Colonic mucosa (tissue), 4 donors: ENCODE measurements at regions not wholly inside any gene's neighbourhood (a gene's known extent, or its start where the extent isn't known, plus 50 kb on each side); places are given as distances from the start of the nearest gene placed in this dataset.

Source experiments
- DNase-seq: peaks from one replicate; pipeline ENCODE4 v3.0.0-alpha.2; 2020
- H3K27ac ChIP-seq: fragments of 200-600 bp; one replicate; pipeline ENCODE4 v1.8.0; 2021
- H3K27me3 ChIP-seq: fragments of 200-600 bp; one replicate; pipeline ENCODE4 v1.8.0; 2021
- H3K36me3 ChIP-seq: fragments of 200-600 bp; one replicate; pipeline ENCODE4 v1.8.0; 2021
- H3K4me1 ChIP-seq: fragments of 200-600 bp; one replicate; pipeline ENCODE4 v1.8.0; 2021; ENCODE audit warnings: mild to moderate bottlenecking
- H3K4me3 ChIP-seq: fragments of 200-600 bp; one replicate; pipeline ENCODE4 v1.8.0; 2021
- H3K9ac ChIP-seq, 2 donors: one replicate each; pipeline ENCODE4 v1.7.0; 2013; ENCODE audit warnings: control low read depth in 2 of 2, low read depth in 2 of 2, low read length in 2 of 2
- H3K9me3 ChIP-seq: fragments of 200-600 bp; one replicate; pipeline ENCODE4 v1.8.0; 2021
- intact Hi-C: fragments of 100-400 bp; cut with DNase I; formaldehyde crosslinking; loops from one replicate; pipeline ENCODE4 v1.14.1; 2022
- TF ChIP-seq, protein P1 (sequence below): fragments of 200-600 bp; IDR thresholded peaks from one replicate; pipeline ENCODE4 v1.8.0; 2022; ENCODE audit warnings: antibody characterized with exemption, mild to moderate bottlenecking
- donor health status: healthy.
- donor health status: DM: no; HTN: no; CAD: no.
- donor health status: DM: no; HTN: no; CAD: no.

DNA sequence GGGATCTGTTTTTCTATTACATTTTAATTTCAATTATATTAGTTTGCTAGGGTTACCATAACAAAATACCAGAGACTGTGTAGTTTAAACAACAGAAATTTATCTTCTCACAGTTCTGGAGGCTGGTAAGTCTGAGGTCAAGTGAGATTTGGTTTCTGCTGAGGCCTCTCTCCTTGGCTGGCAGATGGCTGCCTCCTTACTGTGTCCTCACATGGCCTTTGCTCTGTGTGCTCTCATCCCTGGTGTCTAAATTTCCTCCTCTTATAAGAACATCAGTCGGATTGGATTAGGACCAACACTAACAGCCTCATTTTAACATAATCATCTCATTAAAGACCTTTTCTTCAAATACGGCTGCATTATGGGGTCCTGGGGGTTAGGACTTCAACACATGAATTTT, 195.2 kb upstream of the CHODL start:
- intact Hi-C loops, result no loop called here
- no peak overlapping the region for H3K4me3 ChIP-seq
- no peaks in the 10 kb centered on the region for H3K27me3 ChIP-seq
- H3K9me3 ChIP-seq, result no peaks in the 10 kb centered on the region
- H3K4me1 ChIP-seq, result no peaks in the 10 kb centered on the region
- no peak overlapping the region for H3K9ac ChIP-seq
- H3K36me3 ChIP-seq, result no peaks in the 10 kb centered on the region
- no peak overlapping the region for H3K27ac ChIP-seq
- no peak for DNase-seq
- TF ChIP-seq, protein P1, sequence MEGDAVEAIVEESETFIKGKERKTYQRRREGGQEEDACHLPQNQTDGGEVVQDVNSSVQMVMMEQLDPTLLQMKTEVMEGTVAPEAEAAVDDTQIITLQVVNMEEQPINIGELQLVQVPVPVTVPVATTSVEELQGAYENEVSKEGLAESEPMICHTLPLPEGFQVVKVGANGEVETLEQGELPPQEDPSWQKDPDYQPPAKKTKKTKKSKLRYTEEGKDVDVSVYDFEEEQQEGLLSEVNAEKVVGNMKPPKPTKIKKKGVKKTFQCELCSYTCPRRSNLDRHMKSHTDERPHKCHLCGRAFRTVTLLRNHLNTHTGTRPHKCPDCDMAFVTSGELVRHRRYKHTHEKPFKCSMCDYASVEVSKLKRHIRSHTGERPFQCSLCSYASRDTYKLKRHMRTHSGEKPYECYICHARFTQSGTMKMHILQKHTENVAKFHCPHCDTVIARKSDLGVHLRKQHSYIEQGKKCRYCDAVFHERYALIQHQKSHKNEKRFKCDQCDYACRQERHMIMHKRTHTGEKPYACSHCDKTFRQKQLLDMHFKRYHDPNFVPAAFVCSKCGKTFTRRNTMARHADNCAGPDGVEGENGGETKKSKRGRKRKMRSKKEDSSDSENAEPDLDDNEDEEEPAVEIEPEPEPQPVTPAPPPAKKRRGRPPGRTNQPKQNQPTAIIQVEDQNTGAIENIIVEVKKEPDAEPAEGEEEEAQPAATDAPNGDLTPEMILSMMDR, result no peak

DNA sequence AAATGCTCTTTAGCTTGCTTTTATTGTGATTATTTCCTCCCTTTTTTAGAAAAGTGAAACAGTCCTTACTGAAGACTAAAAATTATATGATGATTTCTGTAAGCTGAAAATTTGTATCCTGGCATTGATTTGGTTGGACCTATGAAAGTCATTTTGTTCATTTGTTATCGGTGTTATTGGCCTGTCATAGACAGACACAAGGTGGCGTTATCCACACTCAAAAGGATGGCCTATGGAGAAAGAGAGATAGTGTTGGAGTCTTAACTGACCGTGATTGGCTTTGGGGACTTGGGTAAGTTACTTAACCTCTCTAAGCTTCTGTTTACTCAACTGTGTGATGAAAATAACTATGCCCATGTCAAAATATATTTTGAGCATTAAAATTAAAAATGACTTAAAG, 203.6 kb upstream of the CHODL start:
- Histone ChIP-seq H3K36me3 (no peaks in the 10 kb centered on the region), H3K27me3 (no peaks in the 10 kb centered on the region), H3K9me3 (no peaks in the 10 kb centered on the region), H3K4me1 (no peaks in the 10 kb centered on the region), H3K27ac (no peak overlapping the region), H3K9ac (no peak overlapping the region), H3K4me3 (no peak overlapping the region)
- DNase-seq, result no peak
- TF ChIP-seq, protein P1, result no peak
- intact Hi-C loops, result no loop called here

DNA sequence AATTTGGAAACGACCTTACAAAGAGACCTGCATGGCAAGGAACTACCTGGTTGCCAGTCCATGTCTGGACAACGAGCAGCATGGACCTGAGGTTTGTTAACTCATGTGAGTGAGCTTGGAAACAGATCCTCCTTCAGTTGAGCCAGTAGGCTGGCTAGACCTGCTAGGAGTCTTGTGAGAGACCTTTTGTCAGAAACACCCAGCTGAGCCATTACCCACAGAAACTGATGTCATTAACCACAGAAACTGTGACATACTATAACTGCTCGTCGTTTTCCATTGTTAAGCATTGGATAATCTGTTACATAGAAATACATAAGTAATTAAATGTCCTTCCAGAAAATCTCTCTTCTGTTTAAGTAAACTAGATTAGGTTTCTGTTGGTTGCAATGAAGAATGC, 211.1 kb upstream of the C21orf91 start:
- intact Hi-C loops, result no loop called here
- Histone ChIP-seq H3K4me3 (no peak overlapping the region), H3K27me3 (no peaks in the 10 kb centered on the region), H3K36me3 (no peaks in the 10 kb centered on the region), H3K9ac (no peak overlapping the region), H3K9me3 (no peaks in the 10 kb centered on the region), H3K27ac (no peak overlapping the region), H3K4me1 (no peaks in the 10 kb centered on the region)
- DNase-seq, result no peak
- TF ChIP-seq, protein P1, result no peak

DNA sequence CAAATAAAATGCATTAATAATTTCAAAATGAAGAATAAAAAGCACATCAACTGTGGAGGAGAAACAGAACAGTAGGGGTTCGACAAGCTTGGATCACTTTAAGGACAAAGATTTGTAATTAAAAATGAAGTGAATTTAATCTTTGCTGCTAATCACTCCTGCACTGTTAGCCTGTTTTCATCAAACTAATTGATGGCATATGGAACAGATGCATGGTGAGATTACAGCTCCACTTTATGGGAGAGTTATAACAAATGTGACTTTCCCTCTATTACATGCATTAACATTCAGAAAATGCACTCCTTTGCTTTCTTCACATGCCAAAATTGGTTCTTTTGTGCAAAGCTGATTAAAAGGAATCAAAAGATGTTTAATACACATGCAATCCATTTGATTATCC, 207.2 kb upstream of the C21orf91 start:
- intact Hi-C loops, result no loop called here

DNA sequence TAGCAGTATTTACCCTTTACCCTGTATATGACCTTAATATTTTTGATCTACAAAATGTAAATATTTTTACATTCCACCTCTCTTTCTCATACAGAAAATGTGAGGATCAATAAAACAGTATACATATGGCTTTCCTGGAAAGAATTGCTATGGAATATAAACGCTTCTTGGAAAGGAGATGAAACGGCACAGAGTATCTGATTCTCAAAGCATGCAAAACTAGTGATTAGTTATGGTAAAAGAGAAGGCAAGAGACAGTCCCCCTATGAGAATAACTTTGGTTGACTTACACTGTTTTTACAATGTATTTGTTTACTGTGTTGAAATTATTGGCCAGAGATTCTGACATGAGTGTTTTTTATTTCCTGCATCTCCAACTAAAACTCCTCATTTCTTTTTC, 204.6 kb upstream of the C21orf91 start:
- H3K27ac ChIP-seq, result no peak overlapping the region
- no peak overlapping the region for H3K9ac ChIP-seq
- no peaks in the 10 kb centered on the region for H3K9me3 ChIP-seq
- DNase-seq, result no peak
- H3K4me1 ChIP-seq, result no peaks in the 10 kb centered on the region
- H3K36me3 ChIP-seq, result no peaks in the 10 kb centered on the region
- TF ChIP-seq, protein P1, result no peak
- H3K4me3 ChIP-seq, result no peak overlapping the region
- H3K27me3 ChIP-seq, result no peaks in the 10 kb centered on the region
- intact Hi-C loops, result no loop called here

More for the DNA sequence above, 207.2 kb upstream of the C21orf91 start:
- H3K36me3 ChIP-seq, result no peaks in the 10 kb centered on the region
- no peaks in the 10 kb centered on the region for H3K4me1 ChIP-seq
- no peak overlapping the region for H3K9ac ChIP-seq
- no peaks in the 10 kb centered on the region for H3K9me3 ChIP-seq
- no peak for DNase-seq
- H3K4me3 ChIP-seq, result no peak overlapping the region
- H3K27ac ChIP-seq, result no peak overlapping the region
- H3K27me3 ChIP-seq, result no peaks in the 10 kb centered on the region
- TF ChIP-seq, protein P1, result no peak

DNA sequence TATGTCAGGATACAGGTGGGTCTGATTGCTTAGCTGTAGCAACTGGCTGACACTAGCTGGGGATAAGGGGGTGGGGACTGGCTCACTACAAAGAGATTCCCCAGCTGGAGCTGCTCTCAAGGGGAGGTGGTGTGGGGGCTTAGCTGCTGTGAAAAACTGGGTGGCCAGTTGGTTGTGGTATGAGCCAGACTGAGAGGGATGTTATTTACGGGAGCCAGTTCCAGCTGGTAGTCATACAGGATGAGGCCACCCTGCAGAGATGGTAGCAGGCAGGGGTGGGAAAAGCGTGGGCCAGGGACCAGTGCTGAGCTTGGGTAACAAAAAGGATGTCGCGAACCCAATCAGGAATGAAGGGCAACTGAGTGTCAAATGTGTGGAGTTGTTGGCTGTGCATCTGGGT, 204.0 kb upstream of the C21orf91 start:
- intact Hi-C loops, result no loop called here
- H3K27ac ChIP-seq, result no peak overlapping the region
- no peak overlapping the region for H3K9ac ChIP-seq
- no peak for DNase-seq
- H3K36me3 ChIP-seq, result no peaks in the 10 kb centered on the region
- no peaks in the 10 kb centered on the region for H3K4me1 ChIP-seq
- no peak overlapping the region for H3K4me3 ChIP-seq
- no peaks in the 10 kb centered on the region for H3K9me3 ChIP-seq
- TF ChIP-seq, protein P1, result no peak
- no peaks in the 10 kb centered on the region for H3K27me3 ChIP-seq
